A673 (cell line): ENCODE measurements at regions not wholly inside any gene's neighbourhood (a gene's known extent, or its start where the extent isn't known, plus 50 kb on each side); places are given as distances from the start of the nearest gene placed in this dataset.
"Not testable (repeated sequence)": the region's sequence is repeated elsewhere in the genome, so short reads cannot be mapped to it uniquely, and the experiment has no call there.

Source experiments
- BruUV-seq: library from RNA; stranded (reverse); fragments of 400-500 nt; replicated peaks from 2 replicates; lab custom pipeline; 2021; lab: Mats Ljungman, UMichigan
- CTCF ChIA-PET: fragments of 300-600 bp; sonication (Branson Sonifier 250); formaldehyde crosslinking; loops from one replicate; lab custom pipeline; 2022; ENCODE audit warnings: antibody characterized with exemption; lab: Charles Lee
- POLR2A ChIA-PET: fragments of 300-600 bp; sonication (Branson Sonifier 250); formaldehyde crosslinking; loops from one replicate; lab custom pipeline; 2022; ENCODE audit warnings: antibody characterized with exemption; ENCODE audit not compliant: low non-redundant PET; lab: Charles Lee
- DNase-seq: peaks from one replicate; pipeline ENCODE4 v3.0.0-alpha.2; 2015; ENCODE audit warnings: low spot score
- H3K27ac ChIP-seq: fragments of 200-600 bp; sonication (generic); 2 replicates; pipeline ENCODE4 v1.5.1; 2016; ENCODE audit warnings: mixed run types, low read depth, mild to moderate bottlenecking, mixed read lengths, antibody characterized with exemption, low read length; ENCODE audit not compliant: poor library complexity, severe bottlenecking
- H3K27me3 ChIP-seq: fragments of 200-600 bp; sonication (generic); replicated peaks from 2 replicates; pipeline ENCODE4 v1.6.1; 2017; ENCODE audit warnings: mixed run types, low read depth, mild to moderate bottlenecking, mixed read lengths, antibody characterized with exemption, low read length; ENCODE audit not compliant: insufficient read depth, poor library complexity
- H3K36me3 ChIP-seq: fragments of 200-600 bp; sonication (generic); 2 replicates; pipeline ENCODE4 v1.6.1; 2016; ENCODE audit warnings: mixed run types, mild to moderate bottlenecking, mixed read lengths, antibody characterized with exemption, low read length; ENCODE audit not compliant: insufficient read depth, poor library complexity, severe bottlenecking
- H3K4me1 ChIP-seq: fragments of 200-600 bp; sonication (generic); 2 replicates; pipeline ENCODE4 v1.6.1; 2017; ENCODE audit warnings: mixed run types, mild to moderate bottlenecking, mixed read lengths, antibody characterized with exemption, low read length; ENCODE audit not compliant: insufficient read depth, poor library complexity, severe bottlenecking
- H3K4me3 ChIP-seq: fragments of 200-600 bp; sonication (generic); 2 replicates; pipeline ENCODE4 v1.5.1; 2016; ENCODE audit warnings: low read depth, mixed run types, mild to moderate bottlenecking, mixed read lengths, low read length; ENCODE audit not compliant: poor library complexity, severe bottlenecking
- H3K9me3 ChIP-seq: fragments of 200-600 bp; sonication (generic); 2 replicates; pipeline ENCODE4 v1.6.1; 2016; ENCODE audit warnings: mixed run types, low read depth, mild to moderate bottlenecking, mixed read lengths, antibody characterized with exemption, low read length; ENCODE audit not compliant: poor library complexity, severe bottlenecking
- EZH2 ChIP-seq: fragments of 200-600 bp; sonication (generic); IDR thresholded peaks from 2 replicates; pipeline ENCODE4 v1.6.1; 2017; ENCODE audit warnings: borderline replicate concordance, low read depth, mild to moderate bottlenecking, mixed read lengths, antibody characterized with exemption, low read length; ENCODE audit not compliant: poor library complexity, severe bottlenecking
- intact Hi-C: fragments of 100-400 bp; cut with micrococcal nuclease; formaldehyde crosslinking; loops from one replicate; pipeline ENCODE4 v1.10.0; 2022; ENCODE audit not compliant: unreplicated experiment
- TF ChIP-seq, protein P1 (sequence below): fragments of 300-800, 200-600 bp; sonication (generic); conservative IDR thresholded peaks from 2 replicates; pipeline ENCODE4 v1.5.1; 2017; ENCODE audit warnings: low read depth, mild to moderate bottlenecking, antibody characterized with exemption, low read length, moderate library complexity, mixed read lengths

DNA sequence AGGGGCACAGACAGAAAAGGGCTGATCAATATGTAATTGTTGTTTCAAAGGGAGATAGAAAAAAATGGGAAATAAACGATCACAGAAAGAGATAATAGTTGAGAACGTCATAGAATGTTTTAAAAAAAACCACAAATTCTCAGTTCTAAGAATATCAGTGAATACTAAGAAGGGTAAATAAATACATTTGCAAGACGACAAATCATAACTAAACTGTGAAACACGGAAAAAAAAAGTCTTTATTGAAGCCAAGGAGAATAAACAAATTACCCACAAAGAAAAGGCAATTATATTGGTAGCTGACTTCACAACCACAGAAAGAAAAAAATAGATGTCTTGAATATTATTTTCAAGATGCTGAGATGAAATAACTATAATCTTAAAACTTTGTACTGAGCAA lies 305.2 kb upstream of the STEAP1 start:
- intact Hi-C loops: no loop called here
- no peaks in the 10 kb centered on the region for H3K36me3 ChIP-seq
- DNase-seq: no peak
- H3K9me3 ChIP-seq: no peaks in the 10 kb centered on the region
- no peaks in the 10 kb centered on the region for H3K4me1 ChIP-seq
- BruUV-seq: no TSS peak
- CTCF ChIA-PET: no interaction called here
- POLR2A ChIA-PET: no interaction called here
- H3K4me3 ChIP-seq: no peak overlapping the region
- TF ChIP-seq EZH2: no peak
- TF ChIP-seq, protein P1, sequence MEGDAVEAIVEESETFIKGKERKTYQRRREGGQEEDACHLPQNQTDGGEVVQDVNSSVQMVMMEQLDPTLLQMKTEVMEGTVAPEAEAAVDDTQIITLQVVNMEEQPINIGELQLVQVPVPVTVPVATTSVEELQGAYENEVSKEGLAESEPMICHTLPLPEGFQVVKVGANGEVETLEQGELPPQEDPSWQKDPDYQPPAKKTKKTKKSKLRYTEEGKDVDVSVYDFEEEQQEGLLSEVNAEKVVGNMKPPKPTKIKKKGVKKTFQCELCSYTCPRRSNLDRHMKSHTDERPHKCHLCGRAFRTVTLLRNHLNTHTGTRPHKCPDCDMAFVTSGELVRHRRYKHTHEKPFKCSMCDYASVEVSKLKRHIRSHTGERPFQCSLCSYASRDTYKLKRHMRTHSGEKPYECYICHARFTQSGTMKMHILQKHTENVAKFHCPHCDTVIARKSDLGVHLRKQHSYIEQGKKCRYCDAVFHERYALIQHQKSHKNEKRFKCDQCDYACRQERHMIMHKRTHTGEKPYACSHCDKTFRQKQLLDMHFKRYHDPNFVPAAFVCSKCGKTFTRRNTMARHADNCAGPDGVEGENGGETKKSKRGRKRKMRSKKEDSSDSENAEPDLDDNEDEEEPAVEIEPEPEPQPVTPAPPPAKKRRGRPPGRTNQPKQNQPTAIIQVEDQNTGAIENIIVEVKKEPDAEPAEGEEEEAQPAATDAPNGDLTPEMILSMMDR: no peak
- no peak overlapping the region for H3K27ac ChIP-seq
- peaks cover 8% of the 10 kb centered on the region for H3K27me3 ChIP-seq

DNA sequence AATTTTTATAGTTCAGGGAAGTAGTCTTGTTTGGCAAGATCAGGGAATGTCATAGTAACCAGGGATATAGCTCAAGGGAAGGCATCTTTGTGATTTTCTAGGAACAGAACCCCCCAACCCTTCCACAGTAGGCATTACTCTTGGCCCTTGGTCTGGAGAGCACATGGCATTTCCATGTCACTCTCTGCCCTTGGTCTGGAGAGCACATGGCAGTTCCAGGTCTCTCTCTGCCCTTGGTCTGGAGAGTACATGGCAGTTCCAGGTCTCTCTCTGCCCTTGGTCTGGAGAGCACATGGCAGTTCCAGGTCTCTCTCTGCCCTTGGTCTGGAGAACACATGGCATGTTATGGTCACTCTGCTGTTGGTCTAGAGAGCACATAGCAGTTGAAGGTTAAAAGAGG lies 297.2 kb upstream of the STEAP1 start:
- DNase-seq, CTCF ChIA-PET, H3K27ac ChIP-seq, H3K4me3 ChIP-seq, H3K9me3 ChIP-seq, H3K36me3 ChIP-seq, H3K27me3 ChIP-seq, H3K4me1 ChIP-seq, POLR2A ChIA-PET, BruUV-seq, intact Hi-C loops: not testable (repeated sequence)

DNA sequence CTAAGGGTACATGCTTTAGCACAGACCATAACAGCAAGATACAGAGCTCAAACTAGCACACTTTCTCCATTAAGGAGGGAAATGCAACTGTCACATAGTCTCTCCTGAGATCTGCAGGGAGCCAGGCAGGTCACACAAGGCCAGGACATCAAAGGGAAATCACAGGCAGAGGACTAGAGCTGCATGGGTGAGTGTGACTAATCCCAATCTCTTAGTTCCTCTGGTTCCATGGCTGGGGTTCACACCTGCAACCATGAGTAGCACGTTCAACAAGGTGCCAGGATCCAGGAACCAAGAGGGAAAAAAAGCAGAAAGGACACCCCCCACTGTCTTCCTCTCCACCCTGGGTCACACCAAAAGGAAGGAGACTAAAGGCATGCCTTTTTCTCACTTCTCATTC lies 296.5 kb upstream of the STEAP1 start:
- H3K27me3 ChIP-seq: peaks cover 4% of the 10 kb centered on the region
- POLR2A ChIA-PET: no interaction called here
- intact Hi-C loops: no loop called here

DNA sequence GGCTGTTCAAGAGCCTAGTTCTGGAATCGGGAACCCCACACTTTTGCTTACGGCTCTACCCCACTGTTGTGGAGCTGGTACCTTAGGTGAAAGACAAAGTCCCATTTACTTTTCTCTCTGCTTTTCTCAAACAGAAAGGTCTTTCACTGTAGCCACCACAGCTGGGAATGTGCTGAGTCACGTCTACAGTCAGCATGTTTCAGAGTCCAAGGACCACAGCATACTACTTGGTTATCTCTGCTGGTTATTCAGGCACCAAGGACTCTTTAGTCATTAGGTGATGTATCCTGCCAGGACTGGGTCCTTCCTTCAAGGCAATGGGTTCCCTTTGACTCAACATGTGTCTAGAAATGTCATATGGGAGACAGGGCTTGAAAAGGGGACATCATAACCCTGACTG lies 266.8 kb upstream of the STEAP1 start:
- no TSS peak for BruUV-seq
- H3K9me3 ChIP-seq: no peaks in the 10 kb centered on the region
- intact Hi-C loops: no loop called here
- no peak for DNase-seq
- H3K27ac ChIP-seq: no peak overlapping the region
- no peaks in the 10 kb centered on the region for H3K27me3 ChIP-seq
- no peaks in the 10 kb centered on the region for H3K36me3 ChIP-seq
- ChIA-PET POLR2A (no interaction called here), CTCF (no interaction called here)
- H3K4me3 ChIP-seq: no peak overlapping the region
- no peaks in the 10 kb centered on the region for H3K4me1 ChIP-seq
- TF ChIP-seq, protein P1: no peak
- no peak for TF ChIP-seq EZH2

More for the DNA sequence above, 296.5 kb upstream of the STEAP1 start:
- CTCF ChIA-PET: no interaction called here
- TF ChIP-seq, protein P1: no peak
- no peak for TF ChIP-seq EZH2
- Histone ChIP-seq H3K4me3 (no peak overlapping the region), H3K9me3 (no peaks in the 10 kb centered on the region), H3K27ac (no peak overlapping the region), H3K4me1 (no peaks in the 10 kb centered on the region), H3K36me3 (no peaks in the 10 kb centered on the region)
- no TSS peak for BruUV-seq
- no peak for DNase-seq
